GM06990 (cell line): ENCODE measurements at regions not wholly inside any gene's neighbourhood (a gene's known extent, or its start where the extent isn't known, plus 50 kb on each side); places are given as distances from the start of the nearest gene placed in this dataset.

Source experiments
- DNase-seq: peaks from one replicate; pipeline ENCODE4 v3.0.0-alpha.2; 2011; ENCODE audit not compliant: insufficient read length; ENCODE audit errors: extremely low read depth
- H3K27me3 ChIP-seq: replicated peaks from 2 replicates; pipeline ENCODE4 v1.6.0; 2011; ENCODE audit warnings: low read length; ENCODE audit not compliant: control insufficient read depth, insufficient read depth
- H3K36me3 ChIP-seq: 2 replicates; pipeline ENCODE4 v1.5.1; 2011; ENCODE audit warnings: low read length; ENCODE audit not compliant: control insufficient read depth, insufficient read depth
- H3K4me3 ChIP-seq: replicated peaks from 2 replicates; pipeline ENCODE4 v1.5.1; 2011; ENCODE audit warnings: low read depth, mild to moderate bottlenecking, control low read depth, low read length
- TF ChIP-seq, protein P1 (sequence below): IDR thresholded peaks from 2 replicates; pipeline ENCODE4 v1.5.1; 2011; ENCODE audit warnings: low read length, control low read depth, mild to moderate bottlenecking, inconsistent platforms; ENCODE audit not compliant: insufficient read depth, poor library complexity, severe bottlenecking

- Histone ChIP-seq H3K36me3 (no peaks in the 10 kb centered on the region), H3K4me3 (no peak overlapping the region), H3K27me3 (no peaks in the 10 kb centered on the region)
- TF ChIP-seq, protein P1, sequence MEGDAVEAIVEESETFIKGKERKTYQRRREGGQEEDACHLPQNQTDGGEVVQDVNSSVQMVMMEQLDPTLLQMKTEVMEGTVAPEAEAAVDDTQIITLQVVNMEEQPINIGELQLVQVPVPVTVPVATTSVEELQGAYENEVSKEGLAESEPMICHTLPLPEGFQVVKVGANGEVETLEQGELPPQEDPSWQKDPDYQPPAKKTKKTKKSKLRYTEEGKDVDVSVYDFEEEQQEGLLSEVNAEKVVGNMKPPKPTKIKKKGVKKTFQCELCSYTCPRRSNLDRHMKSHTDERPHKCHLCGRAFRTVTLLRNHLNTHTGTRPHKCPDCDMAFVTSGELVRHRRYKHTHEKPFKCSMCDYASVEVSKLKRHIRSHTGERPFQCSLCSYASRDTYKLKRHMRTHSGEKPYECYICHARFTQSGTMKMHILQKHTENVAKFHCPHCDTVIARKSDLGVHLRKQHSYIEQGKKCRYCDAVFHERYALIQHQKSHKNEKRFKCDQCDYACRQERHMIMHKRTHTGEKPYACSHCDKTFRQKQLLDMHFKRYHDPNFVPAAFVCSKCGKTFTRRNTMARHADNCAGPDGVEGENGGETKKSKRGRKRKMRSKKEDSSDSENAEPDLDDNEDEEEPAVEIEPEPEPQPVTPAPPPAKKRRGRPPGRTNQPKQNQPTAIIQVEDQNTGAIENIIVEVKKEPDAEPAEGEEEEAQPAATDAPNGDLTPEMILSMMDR = no peak
- no peak for DNase-seq
Observed at GRCh38 chr3:180335050-180335449, 266.9 kb upstream of the TTC14 start.

GRCh38 chr3:180340395-180340794, 261.6 kb upstream of the TTC14 start:
- DNase-seq = no peak
- H3K36me3 ChIP-seq = no peaks in the 10 kb centered on the region
- no peak overlapping the region for H3K4me3 ChIP-seq
- TF ChIP-seq, protein P1 = no peak
- no peaks in the 10 kb centered on the region for H3K27me3 ChIP-seq

DNA sequence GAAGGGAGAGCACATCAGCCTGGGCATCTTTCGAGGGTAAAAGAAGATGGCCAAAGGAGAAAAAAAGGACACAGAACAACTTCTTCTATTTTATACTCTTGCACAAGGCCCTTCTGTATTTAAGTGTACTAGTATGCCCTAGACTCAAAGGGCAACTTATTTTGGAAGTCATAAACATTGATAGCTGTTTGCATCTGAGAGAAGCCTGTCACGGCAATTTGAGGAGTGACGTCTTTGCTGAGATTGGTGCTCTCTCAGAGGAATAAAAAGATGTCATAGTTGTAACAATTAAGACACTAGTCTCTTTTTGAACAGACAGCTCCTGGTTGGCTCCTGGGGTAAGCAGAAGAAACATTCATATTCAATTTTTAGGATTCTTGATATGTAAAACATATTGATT, 260.4 kb upstream of the TTC14 start:
- no peak overlapping the region for H3K4me3 ChIP-seq
- DNase-seq = no peak
- TF ChIP-seq, protein P1 = no peak
- no peaks in the 10 kb centered on the region for H3K27me3 ChIP-seq
- H3K36me3 ChIP-seq = no peaks in the 10 kb centered on the region

GRCh38 chr3:180351601-180352000, 250.4 kb upstream of the TTC14 start:
- no peaks in the 10 kb centered on the region for H3K36me3 ChIP-seq
- TF ChIP-seq, protein P1 = no peak
- no peaks in the 10 kb centered on the region for H3K27me3 ChIP-seq
- DNase-seq = no peak
- H3K4me3 ChIP-seq = no peak overlapping the region

DNA sequence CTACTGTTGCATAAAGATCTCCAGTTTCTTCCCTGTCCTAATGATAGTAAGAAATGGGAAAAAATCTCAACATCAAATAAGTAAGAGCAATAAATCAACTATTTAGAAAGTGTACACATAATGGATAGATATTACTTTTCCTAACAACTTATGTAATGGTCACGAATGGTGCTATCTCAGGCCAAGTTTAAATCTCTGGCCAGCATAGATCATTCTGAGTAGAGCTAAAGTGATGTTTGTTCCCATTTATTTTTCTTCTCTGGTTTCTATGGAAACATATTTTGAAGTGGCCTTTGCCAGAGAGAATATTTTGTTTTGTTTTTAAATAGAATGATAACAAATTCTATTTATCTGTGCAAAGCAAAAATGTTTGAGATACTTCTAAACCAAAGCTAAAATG, 249.7 kb upstream of the TTC14 start:
- no peaks in the 10 kb centered on the region for H3K36me3 ChIP-seq

More for the DNA sequence above, 249.7 kb upstream of the TTC14 start:
- DNase-seq = no peak
- TF ChIP-seq, protein P1 = no peak
- Histone ChIP-seq H3K27me3 (no peaks in the 10 kb centered on the region), H3K4me3 (no peak overlapping the region)
